GM21717 (cell line): ENCODE measurements at regions not wholly inside any gene's neighbourhood (a gene's known extent, or its start where the extent isn't known, plus 50 kb on each side); places are given as distances from the start of the nearest gene placed in this dataset.

ENCODE experiments used
- ATAC-seq: cut with Tn5 transposase; IDR thresholded peaks from one replicate; pipeline ENCODE4 v1.9.1; 2021; ENCODE audit warnings: mild to moderate bottlenecking, moderate library complexity; ENCODE audit not compliant: unreplicated experiment

DNA sequence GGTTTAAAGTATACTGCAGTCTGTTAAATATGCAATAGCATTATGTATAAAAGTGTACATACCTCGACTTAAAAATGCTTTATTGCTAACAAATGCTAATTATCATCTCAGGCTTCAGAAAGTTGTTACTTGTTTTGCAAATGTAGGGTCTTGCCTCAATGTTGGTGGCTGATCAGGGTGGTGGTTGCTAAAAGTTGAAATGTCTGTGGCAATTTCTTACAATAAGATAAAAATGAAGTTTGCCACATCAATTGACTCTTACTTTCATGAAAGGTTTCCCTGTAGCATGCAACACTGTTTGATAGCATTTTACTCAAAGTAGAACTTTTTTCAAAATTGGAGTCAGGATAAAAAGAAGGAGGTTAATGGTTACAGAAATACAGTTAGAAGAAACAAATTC, 407.7 kb upstream of the OR4E1 start:
- no peak for ATAC-seq

DNA sequence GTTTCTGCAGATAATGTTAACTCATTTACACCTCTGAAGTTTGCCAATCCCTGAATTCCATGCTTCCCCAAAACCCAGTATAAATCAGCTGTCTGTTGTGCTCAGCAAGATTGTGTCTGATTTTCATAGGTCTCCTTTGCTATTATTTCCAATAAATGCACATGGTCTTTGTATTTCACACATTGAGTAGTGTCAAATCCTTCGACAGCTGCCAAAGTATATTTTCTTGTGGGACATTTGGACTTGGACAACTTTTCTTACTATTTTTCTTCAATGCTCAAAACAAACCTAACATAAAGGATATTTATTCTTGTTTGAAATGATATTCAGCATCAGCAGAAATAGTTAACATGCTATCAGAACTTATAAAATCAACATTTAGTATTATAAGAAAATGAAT, 406.1 kb upstream of the OR4E1 start:
- ATAC-seq, result no peak

DNA sequence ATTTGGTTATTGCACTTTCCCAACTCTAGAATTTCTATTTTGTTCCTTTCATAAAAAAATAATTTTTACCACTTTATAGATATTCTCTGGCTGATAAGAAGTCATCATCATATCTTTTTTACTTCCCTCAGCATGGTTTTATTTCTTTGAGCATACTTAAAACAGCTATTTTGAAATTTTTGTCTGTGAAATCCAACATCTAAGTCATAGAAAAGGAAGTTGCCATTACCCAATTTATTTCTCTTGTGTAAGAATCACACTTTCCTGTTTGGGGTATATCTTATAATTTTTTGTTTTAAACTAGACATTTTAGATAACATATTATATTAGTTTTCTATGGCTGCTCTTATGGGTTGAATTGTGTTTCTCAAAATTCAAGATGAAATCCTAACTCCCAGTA, 400.2 kb upstream of the OR4E1 start:
- no peak for ATAC-seq

DNA sequence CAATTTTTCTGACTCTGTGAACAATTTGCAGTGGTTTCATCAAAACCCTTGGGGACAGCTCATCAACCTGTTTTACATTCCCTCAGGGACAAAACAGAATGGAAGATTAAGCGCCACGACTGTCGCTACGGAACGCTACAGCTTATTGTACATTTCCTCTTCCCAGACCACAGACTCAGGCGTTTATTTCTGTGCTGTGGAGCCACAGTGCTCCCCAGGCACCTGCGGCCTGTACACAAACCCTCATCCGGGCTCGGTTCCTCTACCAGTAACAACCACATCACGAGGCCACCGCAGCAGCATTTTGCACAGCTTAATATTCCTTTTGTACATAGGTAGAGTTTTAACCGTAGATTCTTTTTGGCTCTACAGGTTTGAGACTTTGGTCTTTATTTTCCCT, 397.4 kb upstream of the OR4E1 start:
- ATAC-seq, result peak; percentile 83

DNA sequence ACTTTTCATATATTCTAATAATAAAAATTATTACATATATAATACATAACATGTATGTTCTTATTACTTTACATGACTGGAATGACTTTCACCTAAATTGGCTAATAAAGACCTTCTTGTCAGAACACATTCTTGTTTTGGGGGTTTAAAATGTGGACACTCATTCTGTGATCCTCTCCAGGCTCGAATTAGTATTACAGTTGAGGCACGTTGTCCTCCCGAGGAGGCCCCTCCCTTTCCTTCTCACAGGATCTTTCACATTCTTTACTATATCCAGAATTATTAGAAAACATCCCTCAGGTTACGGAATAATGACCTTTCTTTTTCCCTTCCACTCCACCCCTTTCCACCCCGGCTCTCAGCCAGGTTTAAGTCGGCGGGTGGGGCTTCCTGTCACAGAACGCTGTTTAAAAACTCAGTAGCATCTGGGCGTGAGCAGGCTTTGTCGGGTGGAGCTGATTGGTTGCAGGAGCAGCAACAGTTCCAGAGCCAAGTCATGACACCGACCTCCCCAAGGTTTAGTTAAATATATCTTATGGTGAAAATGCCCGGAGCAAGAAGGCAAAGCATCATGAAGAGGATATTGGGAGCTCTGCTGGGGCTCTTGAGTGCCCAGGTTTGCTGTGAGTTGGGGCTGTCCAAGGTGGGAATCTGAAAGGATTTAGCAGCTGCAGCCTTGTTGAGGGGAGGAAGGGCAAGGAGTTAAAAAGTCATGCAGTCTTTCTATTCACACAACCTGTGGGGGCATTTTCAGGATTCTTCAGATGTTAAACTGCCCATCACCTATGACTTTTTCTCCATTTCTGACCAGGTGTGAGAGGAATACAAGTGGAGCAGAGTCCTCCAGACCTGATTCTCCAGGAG, 396.7 kb upstream of the OR4E1 start:
- peak; percentile 65 for ATAC-seq

DNA sequence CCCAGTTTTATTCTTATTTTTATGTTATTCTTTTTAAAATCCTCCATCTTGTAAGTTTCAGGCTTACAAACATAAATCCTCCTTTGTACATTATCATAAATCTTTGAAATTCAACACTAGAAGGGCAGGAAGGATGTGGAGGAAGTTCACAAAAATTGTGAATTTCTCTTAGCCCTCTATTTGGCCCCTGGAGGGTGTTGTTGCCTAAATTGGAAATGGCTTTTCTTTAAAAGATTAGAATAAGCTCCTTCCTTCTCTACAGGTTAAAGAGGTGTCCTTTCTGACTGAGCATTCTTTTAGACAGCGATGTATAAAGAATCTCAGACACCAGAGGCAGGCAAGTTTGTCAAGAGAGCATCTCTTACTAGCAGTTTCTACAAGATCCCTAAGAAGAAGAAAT, 391.7 kb upstream of the OR4E1 start:
- no peak for ATAC-seq

DNA sequence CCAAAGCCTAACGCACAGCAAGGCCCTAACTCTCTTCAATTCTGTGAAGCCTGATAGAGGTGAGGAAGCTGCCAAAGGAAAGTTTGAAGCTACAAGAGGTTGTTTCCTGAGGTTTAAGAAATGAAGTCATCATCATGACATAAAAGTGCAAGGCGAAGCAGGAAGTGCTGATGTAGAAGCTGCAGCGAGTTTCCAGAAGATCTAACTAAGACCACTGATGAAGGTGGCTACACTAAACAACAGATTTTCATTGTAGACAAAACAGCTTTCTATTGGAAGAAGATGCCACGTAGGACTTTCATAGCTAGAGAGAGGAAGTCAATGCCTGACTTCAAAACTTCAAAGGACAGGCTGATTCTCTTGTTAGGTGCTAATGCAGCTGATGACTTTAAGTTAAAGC, 385.6 kb upstream of the OR4E1 start:
- ATAC-seq, result no peak

DNA sequence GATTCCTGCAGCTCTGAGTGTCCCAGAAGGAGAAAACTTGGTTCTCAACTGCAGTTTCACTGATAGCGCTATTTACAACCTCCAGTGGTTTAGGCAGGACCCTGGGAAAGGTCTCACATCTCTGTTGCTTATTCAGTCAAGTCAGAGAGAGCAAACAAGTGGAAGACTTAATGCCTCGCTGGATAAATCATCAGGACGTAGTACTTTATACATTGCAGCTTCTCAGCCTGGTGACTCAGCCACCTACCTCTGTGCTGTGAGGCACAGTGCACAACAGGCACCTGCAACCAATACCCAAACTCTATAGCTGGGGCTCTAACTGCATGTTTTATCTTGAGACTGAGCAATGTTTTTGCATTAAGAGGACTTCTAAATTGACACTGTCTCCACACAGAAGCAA, 379.2 kb upstream of the OR4E1 start:
- no peak for ATAC-seq

DNA sequence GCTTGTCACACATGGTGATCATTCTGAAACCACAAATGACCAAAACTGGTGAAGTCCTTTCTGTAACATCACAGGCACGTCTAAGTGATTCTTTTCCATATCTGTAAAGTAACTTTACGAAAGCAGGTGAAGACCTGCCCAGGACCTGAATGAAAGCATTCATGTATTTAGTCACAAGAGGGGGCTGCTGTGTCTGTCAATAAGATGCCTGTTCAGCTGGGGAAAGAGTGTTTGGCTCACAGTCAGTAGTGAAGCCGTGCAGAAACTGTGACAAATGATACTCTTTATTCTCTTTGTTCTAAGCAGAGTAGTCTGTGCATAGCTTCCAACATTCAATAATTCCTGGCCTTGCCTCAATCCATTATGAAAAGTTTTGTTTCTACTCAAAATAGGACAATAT, 373.5 kb upstream of the OR4E1 start:
- ATAC-seq, result no peak

DNA sequence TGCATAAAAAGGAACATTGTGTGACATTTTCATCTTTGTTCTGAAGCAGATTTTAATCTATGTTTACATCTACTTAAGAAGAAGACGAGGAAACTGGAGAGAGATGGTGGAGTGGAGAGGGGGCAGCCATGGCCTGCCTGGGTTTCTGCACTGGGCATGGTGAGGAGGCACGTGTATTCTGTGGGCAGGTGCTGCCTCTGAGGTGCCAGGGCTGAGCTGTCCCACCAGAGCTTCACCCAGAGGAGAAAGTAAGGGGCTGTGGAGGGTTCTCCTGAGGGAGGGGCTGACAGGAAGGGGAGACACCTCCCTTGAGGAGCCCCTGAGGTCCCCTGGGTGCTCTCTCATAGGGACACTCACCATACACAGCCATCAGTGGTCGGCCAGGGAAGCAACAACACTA, 372.4 kb upstream of the OR4E1 start:
- ATAC-seq, result no peak

DNA sequence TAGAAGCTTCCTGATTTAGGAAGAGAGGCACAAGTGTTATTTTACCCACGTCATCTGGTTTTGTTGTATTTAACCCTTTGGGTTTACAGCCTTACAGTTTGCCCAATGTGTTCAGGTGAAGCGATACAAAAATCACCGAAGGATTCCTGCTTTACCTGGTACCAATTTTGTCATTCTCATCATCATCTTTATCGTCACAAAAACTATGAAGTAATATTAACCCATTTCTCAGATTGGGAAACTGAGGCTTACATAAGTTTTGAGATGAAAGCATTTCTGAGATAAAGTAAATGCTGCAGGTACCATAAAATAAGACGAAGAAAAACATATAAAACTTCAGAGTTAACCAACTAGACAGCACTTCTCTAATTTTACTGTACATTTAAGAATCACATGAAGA, 370.6 kb upstream of the OR4E1 start:
- no peak for ATAC-seq

DNA sequence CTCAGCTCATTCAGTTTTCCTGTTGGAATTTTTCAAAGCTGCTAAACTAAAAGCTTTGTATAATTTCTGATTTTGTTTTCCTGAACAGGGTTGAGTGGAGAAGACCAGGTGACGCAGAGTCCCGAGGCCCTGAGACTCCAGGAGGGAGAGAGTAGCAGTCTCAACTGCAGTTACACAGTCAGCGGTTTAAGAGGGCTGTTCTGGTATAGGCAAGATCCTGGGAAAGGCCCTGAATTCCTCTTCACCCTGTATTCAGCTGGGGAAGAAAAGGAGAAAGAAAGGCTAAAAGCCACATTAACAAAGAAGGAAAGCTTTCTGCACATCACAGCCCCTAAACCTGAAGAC, 367.1 kb upstream of the OR4E1 start:
- no peak for ATAC-seq

DNA sequence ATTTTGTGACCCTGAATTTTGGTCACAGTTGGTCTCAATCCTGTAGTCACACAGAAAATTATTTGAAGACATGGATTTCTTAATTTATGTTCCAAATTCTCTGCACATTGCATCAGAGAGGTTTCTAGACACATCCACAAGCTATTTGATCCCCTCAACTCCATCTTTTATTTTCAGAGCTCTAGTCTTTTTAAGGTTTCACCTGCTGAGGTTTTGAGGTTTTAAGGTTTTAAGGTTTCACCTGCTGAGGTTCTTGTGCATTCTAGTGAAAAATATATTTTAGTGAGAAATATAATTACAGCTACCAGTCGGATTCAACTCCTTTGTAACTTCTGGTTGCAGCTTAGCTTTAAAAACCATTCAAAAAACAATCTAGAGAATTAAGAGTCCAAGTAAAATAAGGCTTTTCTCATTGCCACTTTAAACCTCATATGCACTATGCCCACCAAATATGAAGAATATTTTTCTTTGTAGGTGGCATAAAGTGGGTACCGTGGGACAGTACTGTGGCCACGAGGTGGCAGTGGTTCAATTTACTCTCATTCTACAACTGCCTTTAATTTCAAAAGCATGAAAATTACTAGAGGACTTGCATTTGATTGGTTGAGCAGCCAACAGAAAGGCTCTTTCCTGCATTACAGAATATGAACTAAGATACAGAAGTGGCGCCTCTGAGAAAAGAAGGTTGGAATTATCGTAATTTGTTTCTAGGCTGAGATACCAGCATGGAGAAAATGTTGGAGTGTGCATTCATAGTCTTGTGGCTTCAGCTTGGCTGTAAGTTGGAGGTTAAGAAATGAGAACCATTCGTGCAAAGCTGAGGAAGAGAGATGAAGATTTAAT, 366.5 kb upstream of the OR4E1 start:
- ATAC-seq, result no peak

DNA sequence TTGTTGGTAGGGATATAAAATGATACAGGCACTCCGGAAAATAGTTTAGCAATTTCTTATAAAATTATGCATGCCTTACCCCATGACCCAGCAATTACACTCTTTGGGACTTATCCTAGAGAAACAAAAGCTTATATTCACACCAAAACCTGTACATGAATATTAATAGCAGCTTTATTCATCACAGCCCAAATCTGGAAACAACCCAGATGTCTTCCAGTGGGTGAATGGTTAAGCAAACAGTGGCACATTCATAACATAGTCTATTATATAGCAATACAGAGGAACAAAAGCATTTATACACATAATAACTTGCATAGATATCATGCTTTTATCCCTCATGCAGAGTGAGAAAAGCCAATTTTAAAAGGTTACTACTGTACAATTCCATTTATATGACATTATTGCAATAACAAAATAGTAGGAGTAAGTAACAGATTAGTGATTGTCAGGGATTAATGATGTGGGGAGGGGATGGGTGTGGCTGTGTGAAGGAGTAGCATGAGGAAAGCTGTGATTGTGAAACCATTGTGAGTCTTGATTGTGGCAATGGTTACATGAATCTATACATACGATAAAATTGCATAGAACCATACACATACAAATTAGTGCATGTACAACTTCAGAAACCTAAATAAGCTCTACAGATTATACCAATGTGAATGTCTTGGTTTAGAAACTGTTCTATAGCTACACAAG, 363.1 kb upstream of the OR4E1 start:
- ATAC-seq, result no peak

DNA sequence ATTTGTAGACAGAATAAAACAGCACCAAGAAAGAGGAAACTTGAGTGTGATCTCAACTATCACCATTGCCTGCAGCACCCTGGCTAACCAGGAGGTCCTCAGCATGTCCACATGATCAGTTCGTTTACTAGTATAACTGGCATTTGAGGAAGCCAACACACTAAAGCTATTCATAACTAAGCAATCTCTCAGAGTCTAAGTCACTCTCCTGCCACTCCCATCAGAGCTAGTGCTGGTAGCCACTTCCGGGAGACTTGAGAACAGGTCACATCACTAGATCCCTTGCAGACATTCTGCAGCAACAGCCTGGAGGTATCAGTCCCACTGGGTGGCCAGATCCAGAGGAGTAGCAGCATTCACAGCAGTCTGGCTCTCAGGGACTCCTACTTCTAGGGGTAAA, 352.9 kb upstream of the OR4E1 start:
- ATAC-seq, result no peak

DNA sequence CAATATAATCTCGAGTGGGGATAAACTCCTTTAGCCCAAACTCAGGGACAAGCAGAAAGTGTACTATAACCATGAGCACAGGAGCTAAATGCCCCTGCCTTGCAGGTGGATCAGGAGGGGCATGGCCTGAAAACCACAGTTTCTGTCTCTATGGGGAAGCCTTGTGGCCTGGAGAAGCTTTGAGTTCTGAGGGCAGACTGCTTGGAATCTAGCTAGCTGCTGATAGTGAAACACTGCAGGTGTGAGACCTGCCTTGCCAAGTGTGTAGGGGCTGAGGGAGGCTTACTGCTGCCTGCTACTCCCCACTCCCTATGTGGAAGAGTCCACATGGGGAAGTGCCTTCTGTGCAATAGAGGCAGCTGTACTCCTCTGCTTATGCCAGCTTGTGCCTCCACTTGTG, 352.3 kb upstream of the OR4E1 start:
- no peak for ATAC-seq

DNA sequence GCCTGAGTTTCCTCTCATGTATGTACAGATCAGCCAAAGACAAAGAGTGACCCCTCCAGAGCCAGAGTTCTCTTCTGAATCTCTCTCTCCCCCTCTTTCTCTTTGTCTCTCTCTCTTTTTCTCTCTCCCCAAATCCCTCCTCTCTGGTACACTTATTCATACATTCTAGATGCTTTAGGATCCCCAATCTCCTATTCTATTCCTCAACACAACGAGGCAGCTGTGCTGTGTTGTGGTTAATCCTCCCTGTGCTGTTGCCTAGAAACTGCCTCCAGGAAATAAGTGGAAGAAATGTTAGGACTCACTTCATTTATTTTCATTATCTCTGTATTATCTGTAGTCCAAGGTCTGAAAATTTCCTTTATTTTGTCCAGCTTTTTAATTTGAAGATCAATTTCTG, 350.5 kb upstream of the OR4E1 start:
- ATAC-seq, result no peak

DNA sequence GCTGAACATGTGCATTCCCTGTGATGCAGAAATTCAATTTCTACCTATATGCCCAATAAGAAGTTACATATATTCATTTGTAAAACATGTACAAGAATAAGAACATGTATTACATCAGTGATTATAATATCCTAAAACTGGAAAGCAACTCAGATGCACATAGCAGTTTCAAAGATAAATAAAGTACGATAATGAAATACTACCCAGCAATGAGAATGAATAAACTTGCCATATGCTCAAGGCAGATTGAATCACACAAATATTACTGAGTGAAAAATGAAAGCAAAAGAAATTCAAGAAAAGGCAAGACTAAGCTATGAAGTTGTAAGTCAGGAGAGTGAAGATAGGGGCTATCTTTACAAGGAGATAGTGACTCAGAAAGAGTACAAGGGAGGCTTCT, 345.3 kb upstream of the OR4E1 start:
- no peak for ATAC-seq

DNA sequence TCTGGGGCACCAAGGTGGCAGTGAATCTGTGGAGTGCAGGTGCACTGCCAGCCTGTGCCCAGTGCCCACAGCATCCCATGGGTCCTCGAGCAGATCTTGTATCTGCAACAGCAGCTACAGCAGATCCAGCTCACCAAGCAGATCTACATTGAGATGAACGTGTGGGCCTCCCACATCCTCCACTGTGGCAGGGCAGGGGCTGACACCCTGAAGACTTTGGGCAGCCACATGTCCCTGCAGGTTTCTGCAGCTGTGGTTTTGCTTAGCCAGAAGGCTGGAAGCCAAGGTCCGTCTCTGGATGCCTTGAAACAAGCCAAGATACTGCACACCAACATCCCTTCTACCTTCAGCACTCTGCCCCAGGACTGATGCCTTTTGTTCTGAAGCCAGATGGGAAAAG, 338.8 kb upstream of the OR4E1 start:
- ATAC-seq, result no peak

DNA sequence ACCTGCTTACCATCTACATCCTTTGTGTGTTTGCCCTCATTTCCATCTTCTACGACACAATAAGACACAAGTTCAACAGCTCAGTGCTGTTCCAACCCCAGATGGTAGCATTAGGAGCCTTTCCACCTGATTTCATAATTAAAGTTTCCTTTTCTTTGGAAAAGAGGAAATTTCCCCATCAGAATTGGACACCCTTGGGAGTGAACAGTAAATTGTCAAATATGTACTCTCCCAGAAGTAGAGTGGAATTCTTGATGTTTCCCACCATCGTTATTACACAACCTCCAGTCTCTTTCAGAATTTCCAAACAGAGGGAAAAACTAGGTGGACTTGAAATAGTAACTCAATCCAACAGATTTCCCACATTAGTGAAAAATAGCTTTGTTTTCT, 337.6 kb upstream of the OR4E1 start:
- ATAC-seq, result no peak

DNA sequence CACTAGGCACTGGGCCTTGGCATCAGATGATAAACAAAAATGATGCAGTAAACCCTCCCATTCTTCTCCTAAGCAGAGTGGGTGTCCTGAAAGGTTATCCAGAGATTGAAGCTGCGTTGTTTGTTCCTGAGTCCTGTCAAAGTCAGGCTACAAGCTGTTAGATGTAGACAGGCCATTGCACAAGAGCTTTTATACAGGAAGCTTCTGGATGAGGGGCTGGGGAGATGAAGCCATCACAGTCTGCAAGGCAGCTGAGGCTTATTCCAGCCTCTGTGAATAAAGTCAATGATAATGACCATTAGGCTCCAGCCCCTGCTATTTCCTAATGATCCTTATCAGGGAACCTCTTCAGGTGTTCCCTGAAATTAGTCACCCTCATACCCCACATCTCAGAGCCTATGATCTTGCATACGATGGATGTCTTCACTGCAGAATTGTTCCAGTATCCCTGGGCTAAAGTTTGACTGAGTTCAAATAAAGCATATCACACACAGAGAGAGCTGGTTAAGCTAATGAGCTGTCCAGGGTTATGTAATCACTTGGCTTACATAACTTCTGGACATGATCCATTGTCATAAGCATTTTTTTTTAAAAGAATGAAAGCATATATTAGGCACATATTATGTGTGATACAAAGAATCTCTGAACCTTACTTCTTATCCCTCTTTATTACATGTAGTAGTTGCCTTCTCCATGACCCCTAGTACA, 337.1 kb upstream of the OR4E1 start:
- no peak for ATAC-seq
